CD4-positive, alpha-beta T cell treated with Interleukin-1 beta for 1 hour (primary cell): ENCODE measurements at regions not wholly inside any gene's neighbourhood (a gene's known extent, or its start where the extent isn't known, plus 50 kb on each side); places are given as distances from the start of the nearest gene placed in this dataset.

Source experiments
- DNase-seq, 2 donors: peaks; one replicate each; pipeline ENCODE4 v3.0.0-alpha.2; 2020 to 2022

GRCh38 chr11:11710556-11710955 lies 88.8 kb upstream of the GALNT18 start:
- DNase-seq: no peak

GRCh38 chr11:11709447-11710239 lies 87.8 kb upstream of the GALNT18 start:
- no peak for DNase-seq

- no peak for DNase-seq
Observed at GRCh38 chr11:11708256-11708655, 86.5 kb upstream of the GALNT18 start.

GRCh38 chr11:11706028-11706427 lies 84.2 kb upstream of the GALNT18 start:
- DNase-seq: no peak

GRCh38 chr11:11703885-11704284 lies 82.1 kb upstream of the GALNT18 start:
- no peak for DNase-seq

- no peak for DNase-seq
Observed at GRCh38 chr11:11701070-11701469, 79.3 kb upstream of the GALNT18 start.

- DNase-seq: no peak
Observed at GRCh38 chr11:11697796-11698195, 76.0 kb upstream of the GALNT18 start.

GRCh38 chr11:11691296-11692151 lies 69.7 kb upstream of the GALNT18 start:
- DNase-seq: no peak

- DNase-seq: no peak
Observed at GRCh38 chr11:11681536-11681935, 59.7 kb upstream of the GALNT18 start.

- no peak for DNase-seq
Observed at GRCh38 chr11:11677672-11678356, 56.0 kb upstream of the GALNT18 start.

- DNase-seq: no peak
Observed at GRCh38 chr11:11675671-11676181, 53.9 kb upstream of the GALNT18 start.

GRCh38 chr11:11672789-11673188 lies 51.0 kb upstream of the GALNT18 start:
- no peak for DNase-seq

- DNase-seq: no peak
Observed at GRCh38 chr11:11672101-11672500, 50.3 kb upstream of the GALNT18 start.
